PC-3 (cell line): ENCODE measurements at regions not wholly inside any gene's neighbourhood (a gene's known extent, or its start where the extent isn't known, plus 50 kb on each side); places are given as distances from the start of the nearest gene placed in this dataset.
"Not testable (repeated sequence)": the region's sequence is repeated elsewhere in the genome, so short reads cannot be mapped to it uniquely, and the experiment has no call there.

Experiments used
- ATAC-seq: fragments of 200-7000 bp; cut with Tn5 transposase; 2 replicates; pipeline ENCODE4 v1.9.1; 2020; ENCODE audit warnings: mild to moderate bottlenecking, moderate library complexity
- BruUV-seq: library from RNA; stranded (reverse); fragments of 400-500 nt; replicated peaks from 2 replicates; lab custom pipeline; 2021; lab: Mats Ljungman, UMichigan
- CTCF ChIA-PET: fragments of 300-600 bp; sonication (Branson Sonifier 250); formaldehyde crosslinking; loops from one replicate; lab custom pipeline; 2022; ENCODE audit warnings: antibody characterized with exemption; lab: Charles Lee
- POLR2A ChIA-PET: fragments of 300-600 bp; sonication (Branson Sonifier 250); formaldehyde crosslinking; loops from one replicate; lab custom pipeline; 2022; ENCODE audit warnings: antibody characterized with exemption; ENCODE audit not compliant: unreplicated experiment; lab: Charles Lee
- DNase-seq: peaks from one replicate; pipeline ENCODE4 v3.0.0-alpha.2; 2015
- H2AFZ ChIP-seq: fragments of 300-600 bp; sonication (generic); 2 replicates; pipeline ENCODE4 v1.6.0; 2016; ENCODE audit warnings: antibody characterized with exemption, low read length
- H3F3A ChIP-seq: fragments of 300-600 bp; sonication (generic); one replicate; pipeline ENCODE4 v1.6.0; 2017; ENCODE audit warnings: antibody characterized with exemption, low read length, control low read depth, mild to moderate bottlenecking; ENCODE audit not compliant: unreplicated experiment
- H3K27ac ChIP-seq: fragments of 300-600 bp; sonication (generic); 2 replicates; pipeline ENCODE4 v1.5.1; 2016; ENCODE audit warnings: mild to moderate bottlenecking, low read length
- H3K27me3 ChIP-seq: fragments of 300-600 bp; sonication (generic); 2 replicates; pipeline ENCODE4 v1.6.1; 2016; ENCODE audit warnings: low read length, mixed read lengths
- H3K36me3 ChIP-seq: fragments of 300-600 bp; sonication (generic); 2 replicates; pipeline ENCODE4 v1.6.1; 2016; ENCODE audit warnings: low read depth, mixed run types, low read length, mixed read lengths
- H3K4me1 ChIP-seq: fragments of 300-600 bp; sonication (generic); 2 replicates; pipeline ENCODE4 v1.5.1; 2016; ENCODE audit warnings: low read length; ENCODE audit not compliant: insufficient read depth
- H3K4me2 ChIP-seq: fragments of 300-600 bp; sonication (generic); 2 replicates; pipeline ENCODE4 v1.6.0; 2016; ENCODE audit warnings: low read length
- H3K4me3 ChIP-seq: fragments of 300-600 bp; sonication (generic); 2 replicates; pipeline ENCODE4 v1.5.1; 2016; ENCODE audit warnings: mild to moderate bottlenecking, low read length, mixed read lengths
- H3K79me2 ChIP-seq: fragments of 300-600 bp; sonication (generic); 2 replicates; pipeline ENCODE4 v1.6.1; 2017; ENCODE audit warnings: low read length, mixed read lengths
- H3K9ac ChIP-seq: fragments of 300-600 bp; sonication (generic); 2 replicates; pipeline ENCODE4 v1.6.0; 2016; ENCODE audit warnings: mild to moderate bottlenecking, low read length
- H3K9me2 ChIP-seq: fragments of 300-600 bp; sonication (generic); replicated peaks from 2 replicates; pipeline ENCODE4 v1.6.1; 2016; ENCODE audit warnings: mixed run types, low read length, mixed read lengths
- H3K9me3 ChIP-seq: fragments of 300-600 bp; sonication (generic); 2 replicates; pipeline ENCODE4 v1.6.1; 2016; ENCODE audit warnings: low read length, mixed read lengths
- H4K20me1 ChIP-seq: fragments of 300-600 bp; sonication (generic); 2 replicates; pipeline ENCODE4 v1.6.1; 2016; ENCODE audit warnings: low read length, mixed read lengths
- CTCF ChIP-seq: fragments of 300-600 bp; sonication (generic); conservative IDR thresholded peaks from 2 replicates; pipeline ENCODE4 v1.5.1; 2017; ENCODE audit warnings: antibody characterized with exemption, low read depth, mild to moderate bottlenecking, low read length
- EZH2 ChIP-seq: fragments of 300-600 bp; sonication (generic); IDR thresholded peaks from one replicate; pipeline ENCODE4 v1.6.1; 2017; ENCODE audit warnings: antibody characterized with exemption, mild to moderate bottlenecking, low read length; ENCODE audit not compliant: unreplicated experiment
- EZH2phosphoT487 ChIP-seq: fragments of 300-600 bp; sonication (generic); IDR thresholded peaks from 2 replicates; pipeline ENCODE4 v1.6.1; 2018; ENCODE audit warnings: mild to moderate bottlenecking, antibody characterized with exemption, low read length, borderline replicate concordance
- intact Hi-C: fragments of 100-400 bp; cut with micrococcal nuclease; formaldehyde crosslinking; loops from 2 replicates; pipeline ENCODE4 v1.9.0; 2023

- TF ChIP-seq EZH2 (no peak), CTCF (no peak), EZH2phosphoT487 (no peak)
- Histone ChIP-seq H2AFZ (no peak overlapping the region), H3K27ac (no peak overlapping the region), H3K9me3 (no peaks in the 10 kb centered on the region), H3K79me2 (no peaks in the 10 kb centered on the region), H3K9me2 (no peaks in the 10 kb centered on the region), H3F3A (no peaks in the 10 kb centered on the region), H4K20me1 (no peaks in the 10 kb centered on the region), H3K4me1 (no peaks in the 10 kb centered on the region), H3K4me3 (no peak overlapping the region), H3K9ac (no peak overlapping the region), H3K4me2 (no peak overlapping the region), H3K27me3 (no peaks in the 10 kb centered on the region), H3K36me3 (no peaks in the 10 kb centered on the region)
- ATAC-seq (no peak), DNase-seq (no peak)
- POLR2A ChIA-PET: no interaction called here
- intact Hi-C loops: no loop called here
- CTCF ChIA-PET: no interaction called here
- no TSS peak for BruUV-seq
Observed at GRCh38 chr4:159791334-159791733, 688.5 kb downstream of the RAPGEF2 start.

- CTCF ChIA-PET, H3K4me3 ChIP-seq: not testable (repeated sequence)
Observed at GRCh38 chr4:159804592-159804991, 701.7 kb downstream of the RAPGEF2 start.

GRCh38 chr4:159823743-159824142 lies 720.9 kb downstream of the RAPGEF2 start:
- intact Hi-C loops: no loop called here
- peak; percentile 76 for ATAC-seq
- Histone ChIP-seq H3K27ac (no peak overlapping the region), H3K36me3 (no peaks in the 10 kb centered on the region), H2AFZ (no peak overlapping the region), H3K27me3 (no peaks in the 10 kb centered on the region), H3K4me1 (peaks cover 10% of the 10 kb centered on the region), H4K20me1 (no peaks in the 10 kb centered on the region), H3K4me2 (0 out of 2 replicates have a peak overlapping the region, but pooled peaks have one; percentile 10), H3K9me2 (no peaks in the 10 kb centered on the region), H3F3A (no peaks in the 10 kb centered on the region), H3K79me2 (no peaks in the 10 kb centered on the region), H3K4me3 (no peak overlapping the region), H3K9ac (no peak overlapping the region), H3K9me3 (no peaks in the 10 kb centered on the region)
- CTCF ChIA-PET: no interaction called here
- peak; percentile 43 for DNase-seq
- TF ChIP-seq EZH2 (no peak), EZH2phosphoT487 (no peak), CTCF (no peak)
- POLR2A ChIA-PET: no interaction called here
- no TSS peak for BruUV-seq

More at GRCh38 chr4:159804592-159804991, 701.7 kb downstream of the RAPGEF2 start:
- H3K9me2 ChIP-seq, H4K20me1 ChIP-seq, intact Hi-C loops, ATAC-seq, DNase-seq, H3K79me2 ChIP-seq, H3K36me3 ChIP-seq, H3K27me3 ChIP-seq, BruUV-seq, H3K4me2 ChIP-seq, H3K27ac ChIP-seq, H2AFZ ChIP-seq, H3K4me1 ChIP-seq, H3F3A ChIP-seq, H3K9me3 ChIP-seq, POLR2A ChIA-PET, H3K9ac ChIP-seq: not testable (repeated sequence)
